ENCODE measurements at regions not wholly inside any gene's neighbourhood (a gene's known extent, or its start where the extent isn't known, plus 50 kb on each side); places are given as distances from the start of the nearest gene placed in this dataset.

DNA sequence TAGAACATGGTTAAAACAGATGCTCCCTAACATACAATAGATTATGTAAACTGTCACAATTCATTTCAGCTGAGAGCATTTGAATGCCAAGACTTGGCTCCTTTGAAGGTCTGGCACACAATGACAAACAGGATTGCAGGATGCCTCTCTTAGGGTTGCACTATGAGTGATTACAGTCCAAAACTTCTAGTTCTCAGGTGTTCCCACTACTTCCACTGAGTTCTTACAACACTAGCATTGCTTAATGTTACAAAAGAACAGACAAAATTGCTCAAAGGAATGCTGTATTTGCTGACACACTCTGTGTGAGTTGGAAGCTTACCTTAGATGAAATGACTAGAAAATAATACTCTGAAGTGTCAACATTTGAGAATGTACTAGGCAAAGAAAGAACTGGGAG is 2413.8 kb upstream of the RAG2 start:
- peaks cover 10 to 18% of the 10 kb centered on the region in 2 experiments; a peak in 2 of 4 replicates for H3K9me3 ChIP-seq (ENCODE audit: control insufficient read depth in 1 of 2, insufficient read depth in 1 of 2, low read depth in 1 of 2, low read length in 2 of 2)
- ATAC-seq (no peak), DNase-seq (ENCODE audit: low read depth, low spot score) (no peak)
- H2AFZ ChIP-seq (ENCODE audit: low read depth, low read length, poor library complexity, severe bottlenecking) = no peak overlapping the region
- no peak overlapping the region for H3K27ac ChIP-seq (ENCODE audit: low read depth, low read length)
- H3K27me3 ChIP-seq (ENCODE audit: insufficient read depth, low read length) = no peaks in the 10 kb centered on the region
- no peak overlapping the region for H3K4me3 ChIP-seq (replicated peaks in 1 of 2; ENCODE audit: low read depth in 1 of 2, low read length in 2 of 2)
- no peaks in the 10 kb centered on the region for H3K4me1 ChIP-seq (ENCODE audit: control insufficient read depth in 1 of 2, insufficient read depth in 2 of 2, low read length in 2 of 2)
- POLR2A ChIA-PET = no interaction called here
- intact Hi-C loops (cut with micrococcal nuclease) = no loop called here
- RAD21 ChIA-PET (ENCODE audit: low non-redundant PET in 1 of 2, low total read pairs in 2 of 2, uncharacterized antibody in 2 of 2, unreplicated experiment in 2 of 2) = no interaction called here
- H3K9me2 ChIP-seq (ENCODE audit: insufficient read depth) = no peaks in the 10 kb centered on the region
- CTCF ChIA-PET = no interaction called here
- TF ChIP-seq YY1 (IDR thresholded peaks at IDR 0.05; ENCODE audit: extremely low read depth, insufficient replicate concordance, low read depth, low read length) (no peak), JUND (IDR thresholded peaks at IDR 0.05) (no peak), ZNF274 (IDR thresholded peaks at IDR 0.05; ENCODE audit: low read depth, low read length) (no peak), ZFX (IDR thresholded peaks at IDR 0.05) (no peak), CBX3 (IDR thresholded peaks at IDR 0.05; ENCODE audit: low read depth) (no peak), FOSL1 (IDR thresholded peaks at IDR 0.05; ENCODE audit: low read depth) (no peak), CEBPB (IDR thresholded peaks at IDR 0.05; ENCODE audit: low read depth) (no peak), SP1 (IDR thresholded peaks at IDR 0.05; ENCODE audit: low read depth) (no peak), EZH2 (IDR thresholded peaks at IDR 0.05) (no peak), POLR2A (IDR thresholded peaks at IDR 0.05; ENCODE audit: borderline replicate concordance, extremely low read depth, insufficient read depth, insufficient read length) (no peak), TCF7L2 (IDR thresholded peaks at IDR 0.05; ENCODE audit: borderline replicate concordance, extremely low read depth, insufficient read depth, insufficient read length) (no peak)
- TF ChIP-seq, protein P1, sequence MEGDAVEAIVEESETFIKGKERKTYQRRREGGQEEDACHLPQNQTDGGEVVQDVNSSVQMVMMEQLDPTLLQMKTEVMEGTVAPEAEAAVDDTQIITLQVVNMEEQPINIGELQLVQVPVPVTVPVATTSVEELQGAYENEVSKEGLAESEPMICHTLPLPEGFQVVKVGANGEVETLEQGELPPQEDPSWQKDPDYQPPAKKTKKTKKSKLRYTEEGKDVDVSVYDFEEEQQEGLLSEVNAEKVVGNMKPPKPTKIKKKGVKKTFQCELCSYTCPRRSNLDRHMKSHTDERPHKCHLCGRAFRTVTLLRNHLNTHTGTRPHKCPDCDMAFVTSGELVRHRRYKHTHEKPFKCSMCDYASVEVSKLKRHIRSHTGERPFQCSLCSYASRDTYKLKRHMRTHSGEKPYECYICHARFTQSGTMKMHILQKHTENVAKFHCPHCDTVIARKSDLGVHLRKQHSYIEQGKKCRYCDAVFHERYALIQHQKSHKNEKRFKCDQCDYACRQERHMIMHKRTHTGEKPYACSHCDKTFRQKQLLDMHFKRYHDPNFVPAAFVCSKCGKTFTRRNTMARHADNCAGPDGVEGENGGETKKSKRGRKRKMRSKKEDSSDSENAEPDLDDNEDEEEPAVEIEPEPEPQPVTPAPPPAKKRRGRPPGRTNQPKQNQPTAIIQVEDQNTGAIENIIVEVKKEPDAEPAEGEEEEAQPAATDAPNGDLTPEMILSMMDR (IDR thresholded peaks at IDR 0.05 in 2 of 3, conservative IDR thresholded peaks at IDR 0.05 in 1 of 3; ENCODE audit: borderline replicate concordance in 1 of 3, insufficient read depth in 1 of 3, low read depth in 2 of 3, low read length in 2 of 3) = no peak
- TF ChIP-seq, protein P2, sequence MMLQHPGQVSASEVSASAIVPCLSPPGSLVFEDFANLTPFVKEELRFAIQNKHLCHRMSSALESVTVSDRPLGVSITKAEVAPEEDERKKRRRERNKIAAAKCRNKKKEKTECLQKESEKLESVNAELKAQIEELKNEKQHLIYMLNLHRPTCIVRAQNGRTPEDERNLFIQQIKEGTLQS (IDR thresholded peaks at IDR 0.05) = no peak
- TF ChIP-seq, protein P3, sequence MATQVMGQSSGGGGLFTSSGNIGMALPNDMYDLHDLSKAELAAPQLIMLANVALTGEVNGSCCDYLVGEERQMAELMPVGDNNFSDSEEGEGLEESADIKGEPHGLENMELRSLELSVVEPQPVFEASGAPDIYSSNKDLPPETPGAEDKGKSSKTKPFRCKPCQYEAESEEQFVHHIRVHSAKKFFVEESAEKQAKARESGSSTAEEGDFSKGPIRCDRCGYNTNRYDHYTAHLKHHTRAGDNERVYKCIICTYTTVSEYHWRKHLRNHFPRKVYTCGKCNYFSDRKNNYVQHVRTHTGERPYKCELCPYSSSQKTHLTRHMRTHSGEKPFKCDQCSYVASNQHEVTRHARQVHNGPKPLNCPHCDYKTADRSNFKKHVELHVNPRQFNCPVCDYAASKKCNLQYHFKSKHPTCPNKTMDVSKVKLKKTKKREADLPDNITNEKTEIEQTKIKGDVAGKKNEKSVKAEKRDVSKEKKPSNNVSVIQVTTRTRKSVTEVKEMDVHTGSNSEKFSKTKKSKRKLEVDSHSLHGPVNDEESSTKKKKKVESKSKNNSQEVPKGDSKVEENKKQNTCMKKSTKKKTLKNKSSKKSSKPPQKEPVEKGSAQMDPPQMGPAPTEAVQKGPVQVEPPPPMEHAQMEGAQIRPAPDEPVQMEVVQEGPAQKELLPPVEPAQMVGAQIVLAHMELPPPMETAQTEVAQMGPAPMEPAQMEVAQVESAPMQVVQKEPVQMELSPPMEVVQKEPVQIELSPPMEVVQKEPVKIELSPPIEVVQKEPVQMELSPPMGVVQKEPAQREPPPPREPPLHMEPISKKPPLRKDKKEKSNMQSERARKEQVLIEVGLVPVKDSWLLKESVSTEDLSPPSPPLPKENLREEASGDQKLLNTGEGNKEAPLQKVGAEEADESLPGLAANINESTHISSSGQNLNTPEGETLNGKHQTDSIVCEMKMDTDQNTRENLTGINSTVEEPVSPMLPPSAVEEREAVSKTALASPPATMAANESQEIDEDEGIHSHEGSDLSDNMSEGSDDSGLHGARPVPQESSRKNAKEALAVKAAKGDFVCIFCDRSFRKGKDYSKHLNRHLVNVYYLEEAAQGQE (IDR thresholded peaks at IDR 0.05; ENCODE audit: low read depth) = no peak
- H3K4me2 ChIP-seq (ENCODE audit: low read length) = no peak overlapping the region
- no peaks in the 10 kb centered on the region for H3K79me2 ChIP-seq (ENCODE audit: insufficient read depth, low read length)
- H3K9ac ChIP-seq (ENCODE audit: low read length) = no peak overlapping the region
- H4K20me1 ChIP-seq (ENCODE audit: insufficient read depth) = no peaks in the 10 kb centered on the region
- no peaks in the 10 kb centered on the region for H3K36me3 ChIP-seq (ENCODE audit: control insufficient read depth in 1 of 2, insufficient read depth in 2 of 2, low read length in 2 of 2)
- BruUV-seq (replicated peaks) = no TSS peak
